Mesenchymal stem cell (in vitro differentiated cells and primary cell): ENCODE measurements at regions not wholly inside any gene's neighbourhood (a gene's known extent, or its start where the extent isn't known, plus 50 kb on each side); places are given as distances from the start of the nearest gene placed in this dataset.

Experiments
- DNase-seq: peaks from one replicate; pipeline ENCODE4 v3.0.0-alpha.2; 2013
- H2AFZ ChIP-seq: one replicate; pipeline ENCODE4 v1.6.1; 2013; ENCODE audit warnings: low read depth, mild to moderate bottlenecking, control low read depth, inconsistent platforms, low read length, moderate library complexity
- H2AK5ac ChIP-seq: 2 replicates; pipeline ENCODE4 v1.6.1; 2013; ENCODE audit warnings: low read length, moderate library complexity, mild to moderate bottlenecking, inconsistent platforms; ENCODE audit not compliant: severe bottlenecking
- H2BK120ac ChIP-seq: one replicate; pipeline ENCODE4 v1.6.1; 2013; ENCODE audit warnings: low read depth, mild to moderate bottlenecking, inconsistent platforms, low read length, moderate library complexity
- H2BK12ac ChIP-seq, 2 experiments: one replicate each; pipeline ENCODE4 v1.6.1; 2013; ENCODE audit warnings: inconsistent platforms in 2 of 2, low read length in 2 of 2, mild to moderate bottlenecking in 2 of 2, moderate library complexity in 2 of 2, control low read depth in 1 of 2
- H2BK15ac ChIP-seq: one replicate; pipeline ENCODE4 v1.6.1; 2013; ENCODE audit warnings: mild to moderate bottlenecking, low read depth, inconsistent platforms; ENCODE audit not compliant: poor library complexity, severe bottlenecking
- H2BK5ac ChIP-seq: 2 replicates; pipeline ENCODE4 v1.6.1; 2013; ENCODE audit warnings: low read depth, mild to moderate bottlenecking, low read length, control low read depth, inconsistent platforms; ENCODE audit not compliant: poor library complexity, severe bottlenecking
- H3K14ac ChIP-seq, 2 experiments: one replicate each; pipeline ENCODE4 v1.6.1; 2013; ENCODE audit warnings: inconsistent platforms in 2 of 2, low read length in 2 of 2, control low read depth in 1 of 2, mild to moderate bottlenecking in 1 of 2, moderate library complexity in 1 of 2
- H3K18ac ChIP-seq, 2 experiments: one replicate each; pipeline ENCODE4 v1.6.1; 2013; ENCODE audit warnings: inconsistent platforms in 2 of 2, low read length in 2 of 2, control low read depth in 1 of 2, low read depth in 1 of 2, mild to moderate bottlenecking in 1 of 2
- H3K23ac ChIP-seq, 2 experiments: one replicate each; pipeline ENCODE4 v1.6.1; 2013; ENCODE audit warnings: inconsistent platforms in 2 of 2, low read length in 2 of 2, mild to moderate bottlenecking in 2 of 2, moderate library complexity in 2 of 2, control low read depth in 1 of 2
- H3K27ac ChIP-seq: 2 replicates; pipeline ENCODE4 v1.5.1; 2013; ENCODE audit warnings: mild to moderate bottlenecking, moderate library complexity, low read length, control low read depth, inconsistent platforms; ENCODE audit not compliant: poor library complexity, severe bottlenecking
- H3K27me3 ChIP-seq, 2 experiments: 2 replicates each; pipeline versions ENCODE4 v1.6.1 to v1.7.0; 2013; ENCODE audit warnings: low read length in 2 of 2, mild to moderate bottlenecking in 2 of 2, moderate library complexity in 2 of 2, control low read depth in 1 of 2, inconsistent platforms in 1 of 2; ENCODE audit not compliant: control insufficient read depth in 1 of 2, insufficient read depth in 1 of 2
- H3K36me3 ChIP-seq, 2 experiments: 2 replicates each; pipeline versions ENCODE4 v1.6.1 to v1.7.0; 2013; ENCODE audit warnings: low read length in 2 of 2, control low read depth in 1 of 2, inconsistent platforms in 1 of 2, low read depth in 1 of 2, mild to moderate bottlenecking in 1 of 2; ENCODE audit not compliant: insufficient read depth in 2 of 2, control insufficient read depth in 1 of 2
- H3K4ac ChIP-seq, 2 experiments: one replicate each; pipeline ENCODE4 v1.6.1; 2013; ENCODE audit warnings: inconsistent platforms in 2 of 2, low read length in 2 of 2, mild to moderate bottlenecking in 2 of 2, moderate library complexity in 2 of 2, control low read depth in 1 of 2, low read depth in 1 of 2
- H3K4me1 ChIP-seq: 2 replicates; pipeline ENCODE4 v1.6.1; 2013; ENCODE audit warnings: low read depth, low read length, control low read depth; ENCODE audit not compliant: control insufficient read depth, insufficient read depth
- H3K4me2 ChIP-seq: 2 replicates; pipeline ENCODE4 v1.6.1; 2013; ENCODE audit warnings: low read length, mild to moderate bottlenecking, inconsistent platforms; ENCODE audit not compliant: poor library complexity, severe bottlenecking
- H3K4me3 ChIP-seq, 2 experiments: 2 replicates each; pipeline versions ENCODE4 v1.5.1 to v1.7.0; 2013; ENCODE audit warnings: low read length in 2 of 2, mild to moderate bottlenecking in 2 of 2, control low read depth in 1 of 2, low read depth in 1 of 2; ENCODE audit not compliant: insufficient read depth in 1 of 2
- H3K79me1 ChIP-seq: replicated peaks from 2 replicates; pipeline ENCODE4 v1.6.1; 2013; ENCODE audit warnings: mild to moderate bottlenecking, control low read depth, low read length, inconsistent platforms; ENCODE audit not compliant: poor library complexity, severe bottlenecking
- H3K9ac ChIP-seq: 2 replicates; pipeline ENCODE4 v1.7.0; 2013; ENCODE audit warnings: mild to moderate bottlenecking, low read length, moderate library complexity
- H3K9me3 ChIP-seq: 2 replicates; pipeline ENCODE4 v1.7.0; 2013; ENCODE audit warnings: mild to moderate bottlenecking, low read length; ENCODE audit not compliant: control insufficient read depth
- H4K8ac ChIP-seq: one replicate; pipeline ENCODE4 v1.6.1; 2013; ENCODE audit warnings: inconsistent platforms, mild to moderate bottlenecking, low read length, moderate library complexity
- H4K91ac ChIP-seq: one replicate; pipeline ENCODE4 v1.6.1; 2013; ENCODE audit warnings: mild to moderate bottlenecking, low read length, inconsistent platforms
- WGBS: methylation state at CpG from one replicate; pipeline ENCODE4 v1.1.7; 2013; ENCODE audit warnings: mixed read lengths; 5-methylcytosine and 5-hydroxymethylcytosine counted together

- Histone ChIP-seq H3K79me1 (no peaks in the 10 kb centered on the region), H3K4me1 (no peaks in the 10 kb centered on the region), H2BK12ac (no peak overlapping the region), H2AFZ (no peak overlapping the region), H3K4me2 (no peak overlapping the region), H2BK5ac (no peak overlapping the region), H3K9me3 (no peaks in the 10 kb centered on the region), H3K4ac (no peak overlapping the region), H4K91ac (no peak overlapping the region), H2AK5ac (no peak overlapping the region), H3K27ac (no peak overlapping the region), H4K8ac (no peak overlapping the region), H3K27me3 (peaks cover 0 to 4% of the 10 kb centered on the region in 2 experiments), H2BK15ac (no peak overlapping the region), H3K36me3 (no peaks in the 10 kb centered on the region), H3K4me3 (no peak overlapping the region), H2BK120ac (no peak overlapping the region), H3K18ac (no peak overlapping the region), H3K14ac (no peak overlapping the region), H3K23ac (no peak overlapping the region), H3K9ac (no peak overlapping the region)
- DNase-seq, result no peak
- 96% methylated on average over 12 of the region's 15 CpGs for whole genome bisulfite sequencing
These were observed 221.8 kb upstream of the ATP6AP2 start for GRCh38 chrX:40358994-40359393.

GRCh38 chrX:40349251-40349650 is 231.5 kb upstream of the ATP6AP2 start:
- no peak for DNase-seq
- H3K27me3 ChIP-seq, result peaks cover 0 to 8% of the 10 kb centered on the region in 2 experiments
- H3K4me2 ChIP-seq, result no peak overlapping the region
- no peaks in the 10 kb centered on the region for H3K4me1 ChIP-seq
- no peak overlapping the region for H2BK15ac ChIP-seq
- H3K23ac ChIP-seq, result no peak overlapping the region
- no peak overlapping the region for H2AK5ac ChIP-seq
- H2BK12ac ChIP-seq, result no peak overlapping the region
- no peak overlapping the region for H3K27ac ChIP-seq
- no peaks in the 10 kb centered on the region for H3K36me3 ChIP-seq
- no peak overlapping the region for H4K8ac ChIP-seq
- H3K9ac ChIP-seq, result no peak overlapping the region
- H3K14ac ChIP-seq, result no peak overlapping the region
- H3K4me3 ChIP-seq, result no peak overlapping the region
- H3K18ac ChIP-seq, result no peak overlapping the region
- H3K9me3 ChIP-seq, result peaks cover 19% of the 10 kb centered on the region
- H3K79me1 ChIP-seq, result no peaks in the 10 kb centered on the region
- no peak overlapping the region for H2BK5ac ChIP-seq
- no peak overlapping the region for H2AFZ ChIP-seq
- H2BK120ac ChIP-seq, result no peak overlapping the region
- no peak overlapping the region for H4K91ac ChIP-seq
- no peak overlapping the region for H3K4ac ChIP-seq
- WGBS, result 80% methylated on average over 1 of the region's 2 CpGs

- Histone ChIP-seq H3K14ac (no peak overlapping the region), H3K18ac (no peak overlapping the region), H3K4me3 (no peak overlapping the region), H3K4ac (no peak overlapping the region), H2BK5ac (no peak overlapping the region), H3K9me3 (peaks cover 18% of the 10 kb centered on the region), H3K23ac (no peak overlapping the region), H3K27me3 (peaks cover 0 to 8% of the 10 kb centered on the region in 2 experiments), H4K8ac (no peak overlapping the region), H3K79me1 (no peaks in the 10 kb centered on the region), H2AK5ac (no peak overlapping the region), H3K4me2 (no peak overlapping the region), H3K27ac (no peak overlapping the region), H2BK12ac (no peak overlapping the region), H4K91ac (no peak overlapping the region), H3K4me1 (no peaks in the 10 kb centered on the region), H3K36me3 (no peaks in the 10 kb centered on the region), H2AFZ (no peak overlapping the region), H2BK120ac (no peak overlapping the region), H3K9ac (no peak overlapping the region), H2BK15ac (no peak overlapping the region)
- 100% methylated on average over 1 of the region's 1 CpG for WGBS
- DNase-seq, result no peak
These were observed 234.4 kb upstream of the ATP6AP2 start for GRCh38 chrX:40346379-40346778.

GRCh38 chrX:40343319-40343718 is 237.5 kb upstream of the ATP6AP2 start:
- Histone ChIP-seq H3K9me3 (peaks cover 15% of the 10 kb centered on the region), H4K8ac (no peak overlapping the region), H2AFZ (no peak overlapping the region), H2AK5ac (no peak overlapping the region), H3K14ac (no peak overlapping the region), H3K9ac (no peak overlapping the region), H3K27ac (no peak overlapping the region), H3K4me1 (no peaks in the 10 kb centered on the region), H2BK12ac (no peak overlapping the region), H2BK120ac (no peak overlapping the region), H3K18ac (no peak overlapping the region), H3K4ac (no peak overlapping the region), H3K27me3 (peaks cover 0 to 26% of the 10 kb centered on the region in 2 experiments), H3K36me3 (no peaks in the 10 kb centered on the region), H3K4me2 (no peak overlapping the region), H2BK15ac (no peak overlapping the region), H2BK5ac (no peak overlapping the region), H3K23ac (no peak overlapping the region), H4K91ac (no peak overlapping the region), H3K4me3 (no peak overlapping the region), H3K79me1 (no peaks in the 10 kb centered on the region)
- 64% methylated on average over 12 of the region's 12 CpGs for WGBS
- DNase-seq, result no peak
